SK-N-SH (cell line): ENCODE measurements at regions not wholly inside any gene's neighbourhood (a gene's known extent, or its start where the extent isn't known, plus 50 kb on each side); places are given as distances from the start of the nearest gene placed in this dataset.

Experiments
- CTCF ChIA-PET: fragments of 300-600, 350-600 bp; formaldehyde crosslinking; extraction: SDS; loops from one replicate; lab custom pipeline; 2021; lab: Yijun Ruan, JAX
- POLR2A ChIA-PET: fragments of 350-600 bp; sonication (Branson Sonifier 250); formaldehyde crosslinking; extraction: SDS; loops from one replicate; lab custom pipeline; 2020; ENCODE audit warnings: antibody characterized with exemption, inconsistent platforms; lab: Yijun Ruan, JAX
- DNase-seq: peaks from one replicate; pipeline ENCODE4 v3.0.0; 2012
- H2AFZ ChIP-seq: fragments of 200-600 bp; sonication (generic); 2 replicates; pipeline ENCODE4 v1.8.1; 2016; ENCODE audit warnings: antibody characterized with exemption, mild to moderate bottlenecking, low read depth
- H3F3A ChIP-seq: fragments of 200-600 bp; sonication (generic); replicated peaks from 2 replicates; pipeline ENCODE3; 2016; ENCODE audit warnings: antibody characterized with exemption, mild to moderate bottlenecking; ENCODE audit not compliant: insufficient read depth
- H3K27ac ChIP-seq, 2 experiments: fragments of 200-500 bp in 1 of 2; fragments of 200-600 bp in 1 of 2; sonication (Bioruptor generic) in 1 of 2; sonication (generic), shearing (Covaris generic) in 1 of 2; 2 replicates each; pipeline versions ENCODE4 v1.5.1 to v1.6.1; 2014 to 2016; ENCODE audit warnings: low read depth in 2 of 2, inconsistent platforms in 1 of 2, low read length in 1 of 2, mild to moderate bottlenecking in 1 of 2, mixed read lengths in 1 of 2
- H3K27me3 ChIP-seq: fragments of 200-600 bp; sonication (generic), shearing (Covaris generic); 2 replicates; pipeline ENCODE4 v1.6.1; 2016; ENCODE audit warnings: mixed run types; ENCODE audit not compliant: insufficient read depth
- H3K36me3 ChIP-seq, 2 experiments: fragments of 200-500 bp in 1 of 2; fragments of 200-600 bp in 1 of 2; sonication (Bioruptor generic) in 1 of 2; sonication (generic) in 1 of 2; replicated peaks in 1 of 2; 2 replicates each; pipeline versions ENCODE3 to v1.5.1; 2014 to 2016; ENCODE audit warnings: low read length in 1 of 2, mild to moderate bottlenecking in 1 of 2; ENCODE audit not compliant: insufficient read depth in 2 of 2, control insufficient read depth in 1 of 2
- H3K4me1 ChIP-seq, 2 experiments: fragments of 200-500 bp in 1 of 2; fragments of 200-600 bp in 1 of 2; sonication (Bioruptor generic) in 1 of 2; sonication (generic), shearing (Covaris generic) in 1 of 2; 2 replicates each; pipeline versions ENCODE4 v1.5.1 to v1.6.1; 2014 to 2016; ENCODE audit warnings: low read depth in 1 of 2, low read length in 1 of 2, mixed run types in 1 of 2; ENCODE audit not compliant: insufficient read depth in 2 of 2, control insufficient read depth in 1 of 2
- H3K4me2 ChIP-seq: fragments of 200-600 bp; sonication (generic), shearing (Covaris generic); 2 replicates; pipeline ENCODE4 v1.6.1; 2017; ENCODE audit warnings: mixed run types
- H3K4me3 ChIP-seq, 2 experiments: fragments of 200-500 bp in 1 of 2; fragments of 200-600 bp in 1 of 2; sonication (Bioruptor generic) in 1 of 2; sonication (generic), shearing (Covaris generic) in 1 of 2; 2 replicates each; pipeline versions ENCODE4 v1.5.1 to v1.8.1; 2014 to 2016; ENCODE audit warnings: low read depth in 2 of 2, inconsistent platforms in 1 of 2, low read length in 1 of 2, mild to moderate bottlenecking in 1 of 2, mixed read lengths in 1 of 2, moderate library complexity in 1 of 2
- H3K79me2 ChIP-seq: fragments of 200-600 bp; sonication (generic); 2 replicates; pipeline ENCODE4 v1.8.1; 2017; ENCODE audit warnings: mild to moderate bottlenecking; ENCODE audit not compliant: insufficient read depth
- H3K9ac ChIP-seq: fragments of 200-600 bp; sonication (generic); 2 replicates; pipeline ENCODE4 v1.6.1; 2017; ENCODE audit warnings: mixed run types
- H3K9me2 ChIP-seq: fragments of 200-600 bp; sonication (generic); 2 replicates; pipeline ENCODE4 v1.6.1; 2017; ENCODE audit warnings: mixed run types
- H3K9me3 ChIP-seq: fragments of 200-600 bp; sonication (generic); 2 replicates; pipeline ENCODE4 v1.6.1; 2017; ENCODE audit warnings: mixed run types, mild to moderate bottlenecking, moderate library complexity
- H4K20me1 ChIP-seq: fragments of 200-600 bp; sonication (generic); 2 replicates; pipeline ENCODE4 v1.6.1; 2017; ENCODE audit warnings: mild to moderate bottlenecking, mixed run types; ENCODE audit not compliant: insufficient read depth
- EP300 ChIP-seq, 2 experiments: IDR thresholded peaks; 2 replicates each; pipeline versions ENCODE4 v1.4.0 to v1.6.1; 2012; ENCODE audit warnings: borderline replicate concordance in 1 of 2, low read depth in 1 of 2, low read length in 1 of 2
- FOXJ3 ChIP-seq: sonication (generic); formaldehyde crosslinking; IDR thresholded peaks from 2 replicates; pipeline ENCODE4 v1.5.1; 2020; ENCODE audit warnings: mild to moderate bottlenecking, missing genetic modification reagents
- FOXM1 ChIP-seq: IDR thresholded peaks from 2 replicates; pipeline ENCODE4 v1.4.0; 2012; ENCODE audit warnings: low read depth, mild to moderate bottlenecking
- IRF3 ChIP-seq: fragments of 150-350 bp; IDR thresholded peaks from 2 replicates; pipeline ENCODE4 v1.6.1; 2016; ENCODE audit warnings: mild to moderate bottlenecking, low read depth, low read length
- MAX ChIP-seq: IDR thresholded peaks from 2 replicates; pipeline ENCODE4 v1.4.0; 2012; ENCODE audit warnings: low read depth
- MEF2A ChIP-seq: IDR thresholded peaks from 2 replicates; pipeline ENCODE4 v1.4.0; 2012; ENCODE audit warnings: low read depth, borderline replicate concordance
- NFIC ChIP-seq: IDR thresholded peaks from 2 replicates; pipeline ENCODE4 v1.4.0; 2012; ENCODE audit warnings: borderline replicate concordance
- PBX3 ChIP-seq: IDR thresholded peaks from 2 replicates; pipeline ENCODE4; 2012
- YY1 ChIP-seq: IDR thresholded peaks from 2 replicates; pipeline ENCODE4 v1.4.0; 2012; ENCODE audit warnings: low read depth, mild to moderate bottlenecking
- WGBS: methylation state at CpG from one replicate; pipeline ENCODE4 v1.1.6; 2017; ENCODE audit warnings: low lambda C conversion rate; 5-methylcytosine and 5-hydroxymethylcytosine counted together
- TF ChIP-seq, protein P1 (sequence below): fragments of 200-600 bp; sonication (generic); IDR thresholded peaks from 2 replicates; pipeline ENCODE4 v1.6.1; 2017; ENCODE audit warnings: antibody characterized with exemption, mild to moderate bottlenecking, moderate library complexity
- TF ChIP-seq, protein P2 (sequence below): fragments of 150-350 bp; IDR thresholded peaks from 2 replicates; pipeline ENCODE4 v1.6.1; 2017; ENCODE audit warnings: antibody characterized with exemption, low read length, low read depth, borderline replicate concordance

- TF ChIP-seq, protein P1, sequence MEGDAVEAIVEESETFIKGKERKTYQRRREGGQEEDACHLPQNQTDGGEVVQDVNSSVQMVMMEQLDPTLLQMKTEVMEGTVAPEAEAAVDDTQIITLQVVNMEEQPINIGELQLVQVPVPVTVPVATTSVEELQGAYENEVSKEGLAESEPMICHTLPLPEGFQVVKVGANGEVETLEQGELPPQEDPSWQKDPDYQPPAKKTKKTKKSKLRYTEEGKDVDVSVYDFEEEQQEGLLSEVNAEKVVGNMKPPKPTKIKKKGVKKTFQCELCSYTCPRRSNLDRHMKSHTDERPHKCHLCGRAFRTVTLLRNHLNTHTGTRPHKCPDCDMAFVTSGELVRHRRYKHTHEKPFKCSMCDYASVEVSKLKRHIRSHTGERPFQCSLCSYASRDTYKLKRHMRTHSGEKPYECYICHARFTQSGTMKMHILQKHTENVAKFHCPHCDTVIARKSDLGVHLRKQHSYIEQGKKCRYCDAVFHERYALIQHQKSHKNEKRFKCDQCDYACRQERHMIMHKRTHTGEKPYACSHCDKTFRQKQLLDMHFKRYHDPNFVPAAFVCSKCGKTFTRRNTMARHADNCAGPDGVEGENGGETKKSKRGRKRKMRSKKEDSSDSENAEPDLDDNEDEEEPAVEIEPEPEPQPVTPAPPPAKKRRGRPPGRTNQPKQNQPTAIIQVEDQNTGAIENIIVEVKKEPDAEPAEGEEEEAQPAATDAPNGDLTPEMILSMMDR = no peak
Observed at GRCh38 chr13:44108331-44108858, 228.7 kb downstream of the LACC1 start (continued).

GRCh38 chr13:44110091-44110621, 230.5 kb downstream of the LACC1 start:
- no peak for DNase-seq
- Histone ChIP-seq H3K9ac (no peak overlapping the region; the same call in 1 of the 2 replicates), H3K36me3 (no peaks in the 10 kb centered on the region), H2AFZ (no peak overlapping the region), H3K79me2 (no peaks in the 10 kb centered on the region), H3K9me3 (no peaks in the 10 kb centered on the region), H3K27ac (no peak overlapping the region), H3F3A (no peaks in the 10 kb centered on the region), H3K9me2 (no peaks in the 10 kb centered on the region), H3K4me2 (no peak overlapping the region), H3K4me1 (no peaks in the 10 kb centered on the region)
- CTCF ChIA-PET = no interaction called here
- POLR2A ChIA-PET = no interaction called here
- WGBS = 60% methylated on average over 7 of the region's 7 CpGs
- TF ChIP-seq MEF2A = no peak
- no peak for TF ChIP-seq NFIC
- TF ChIP-seq FOXM1 = no peak
- no peak for TF ChIP-seq IRF3
- no peak for TF ChIP-seq YY1
- TF ChIP-seq, protein P2, sequence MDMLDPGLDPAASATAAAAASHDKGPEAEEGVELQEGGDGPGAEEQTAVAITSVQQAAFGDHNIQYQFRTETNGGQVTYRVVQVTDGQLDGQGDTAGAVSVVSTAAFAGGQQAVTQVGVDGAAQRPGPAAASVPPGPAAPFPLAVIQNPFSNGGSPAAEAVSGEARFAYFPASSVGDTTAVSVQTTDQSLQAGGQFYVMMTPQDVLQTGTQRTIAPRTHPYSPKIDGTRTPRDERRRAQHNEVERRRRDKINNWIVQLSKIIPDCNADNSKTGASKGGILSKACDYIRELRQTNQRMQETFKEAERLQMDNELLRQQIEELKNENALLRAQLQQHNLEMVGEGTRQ = no peak
- no peak for TF ChIP-seq EP300 (IDR thresholded peaks at IDR 0.05; ENCODE audit: borderline replicate concordance in 1 of 2, low read depth in 1 of 2, low read length in 1 of 2)
- no peak for TF ChIP-seq FOXJ3 (CRISPR knock-in tag)
- no peak for TF ChIP-seq MAX
- no peak for TF ChIP-seq PBX3
- TF ChIP-seq, all 33 proteins: peak for 0
- no peak overlapping the region for H3K4me3 ChIP-seq
- H3K27me3 ChIP-seq = no peaks in the 10 kb centered on the region
- no peaks in the 10 kb centered on the region for H4K20me1 ChIP-seq
